OCI-LY7 (cell line): ENCODE measurements at regions not wholly inside any gene's neighbourhood (a gene's known extent, or its start where the extent isn't known, plus 50 kb on each side); places are given as distances from the start of the nearest gene placed in this dataset.

Experiments used
- CTCF ChIP-seq: fragments of 200-600 bp; sonication (generic); conservative IDR thresholded peaks from 2 replicates; pipeline ENCODE4 v1.5.1; 2014; ENCODE audit warnings: mild to moderate bottlenecking, antibody characterized with exemption, low read length, moderate library complexity, mixed read lengths
- EZH2phosphoT487 ChIP-seq: fragments of 200-600 bp; sonication (generic); IDR thresholded peaks from 2 replicates; pipeline ENCODE4 v1.6.1; 2018; ENCODE audit warnings: low read depth, borderline replicate concordance, mild to moderate bottlenecking, mixed run types, antibody characterized with exemption, low read length, moderate library complexity, mixed read lengths

- TF ChIP-seq CTCF (no peak), EZH2phosphoT487 (no peak)
Measured at GRCh38 chr1:223462866-223463404, 69.7 kb downstream of the CCDC185 start.
